Erythroblast (primary cell): ENCODE measurements at regions not wholly inside any gene's neighbourhood (a gene's known extent, or its start where the extent isn't known, plus 50 kb on each side); places are given as distances from the start of the nearest gene placed in this dataset.

Experiments used
- GATA1 ChIP-seq: IDR thresholded peaks from 2 replicates; pipeline ENCODE4 v1.6.1; 2011; ENCODE audit warnings: low read depth, mild to moderate bottlenecking, control low read depth, low read length, moderate library complexity
- POLR2A ChIP-seq: IDR thresholded peaks from 2 replicates; pipeline ENCODE4 v1.6.1; 2011; ENCODE audit warnings: mild to moderate bottlenecking, low read length

- TF ChIP-seq POLR2A (no peak), GATA1 (no peak)
Measured at GRCh38 chr3:41001556-41001955, 197.7 kb upstream of the CTNNB1 start.
